CD1c-positive myeloid dendritic cell (primary cell): ENCODE measurements at regions not wholly inside any gene's neighbourhood (a gene's known extent, or its start where the extent isn't known, plus 50 kb on each side); places are given as distances from the start of the nearest gene placed in this dataset.

ENCODE experiments used
- DNase-seq: peaks from one replicate; pipeline ENCODE4 v3.0.0-alpha.2; 2016; ENCODE audit errors: extremely low spot score

- no peak for DNase-seq
Measured at GRCh38 chr11:26231252-26231661, 100.7 kb upstream of the ANO3 start.

- DNase-seq = no peak
Measured at GRCh38 chr11:26234451-26234850, 97.5 kb upstream of the ANO3 start.

- DNase-seq = no peak
Measured at GRCh38 chr11:26243426-26243825, 88.5 kb upstream of the ANO3 start.

DNA sequence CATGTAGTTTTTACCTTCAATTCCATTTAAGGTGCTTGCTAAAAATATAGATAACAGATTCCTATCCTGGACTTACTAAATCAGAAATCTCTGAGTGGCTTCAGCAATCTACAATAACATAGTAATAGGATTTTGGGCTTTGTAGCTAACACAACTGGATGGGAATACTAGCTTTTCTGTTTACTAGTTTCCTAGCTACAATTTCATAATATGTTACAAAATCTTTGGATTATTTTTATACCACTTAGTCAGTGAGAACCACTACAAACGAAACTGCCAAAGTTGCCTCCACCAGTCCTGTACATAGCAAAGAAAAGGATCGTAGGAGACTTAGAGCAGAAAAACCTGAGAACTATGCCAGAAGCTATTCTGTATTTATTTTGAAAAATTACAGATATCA is 87.7 kb upstream of the ANO3 start:
- DNase-seq = no peak

GRCh38 chr11:26245046-26245445 is 86.9 kb upstream of the ANO3 start:
- no peak for DNase-seq

DNA sequence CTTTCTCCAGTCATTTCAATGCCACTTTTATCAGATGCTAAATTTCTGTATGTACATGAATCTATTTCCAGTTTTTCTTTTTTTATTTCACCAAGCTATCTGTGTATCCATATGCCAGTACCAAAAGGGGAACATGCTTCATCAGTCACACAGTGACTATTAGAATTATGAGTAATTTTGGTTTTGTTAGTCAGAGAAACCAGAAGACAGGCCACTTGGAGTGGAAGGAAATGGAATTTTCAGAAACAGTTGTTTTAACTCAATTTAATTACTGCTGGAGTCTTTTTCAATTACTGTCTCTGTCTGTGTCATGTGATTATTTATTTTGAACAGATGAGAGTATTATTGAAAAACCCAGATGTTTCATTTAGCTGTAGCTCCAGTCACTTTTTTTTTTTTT is 84.6 kb upstream of the ANO3 start:
- no peak for DNase-seq

- DNase-seq = no peak
Measured at GRCh38 chr11:26248661-26249060, 83.3 kb upstream of the ANO3 start.

GRCh38 chr11:26254378-26254777 is 77.6 kb upstream of the ANO3 start:
- DNase-seq = no peak

DNA sequence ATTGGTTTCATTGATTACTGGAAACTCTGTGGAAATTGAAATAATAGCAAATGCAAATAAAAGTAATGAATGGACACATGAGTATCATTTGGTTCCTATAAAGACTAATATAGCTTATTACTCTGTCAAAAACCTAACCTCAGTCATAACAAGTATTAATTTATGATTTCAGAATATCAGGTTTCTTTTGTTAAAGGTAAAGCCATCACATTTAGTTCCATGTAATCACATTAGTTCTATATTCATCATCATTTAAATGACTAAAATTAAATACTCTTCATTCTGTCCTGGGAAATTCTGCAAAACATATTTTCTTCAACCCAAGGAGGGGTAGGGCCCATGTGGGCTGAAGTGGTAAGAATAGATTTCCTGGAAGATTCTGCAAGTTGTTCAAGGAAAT is 68.2 kb upstream of the ANO3 start:
- no peak for DNase-seq

GRCh38 chr11:26264266-26264665 is 67.7 kb upstream of the ANO3 start:
- DNase-seq = no peak

DNA sequence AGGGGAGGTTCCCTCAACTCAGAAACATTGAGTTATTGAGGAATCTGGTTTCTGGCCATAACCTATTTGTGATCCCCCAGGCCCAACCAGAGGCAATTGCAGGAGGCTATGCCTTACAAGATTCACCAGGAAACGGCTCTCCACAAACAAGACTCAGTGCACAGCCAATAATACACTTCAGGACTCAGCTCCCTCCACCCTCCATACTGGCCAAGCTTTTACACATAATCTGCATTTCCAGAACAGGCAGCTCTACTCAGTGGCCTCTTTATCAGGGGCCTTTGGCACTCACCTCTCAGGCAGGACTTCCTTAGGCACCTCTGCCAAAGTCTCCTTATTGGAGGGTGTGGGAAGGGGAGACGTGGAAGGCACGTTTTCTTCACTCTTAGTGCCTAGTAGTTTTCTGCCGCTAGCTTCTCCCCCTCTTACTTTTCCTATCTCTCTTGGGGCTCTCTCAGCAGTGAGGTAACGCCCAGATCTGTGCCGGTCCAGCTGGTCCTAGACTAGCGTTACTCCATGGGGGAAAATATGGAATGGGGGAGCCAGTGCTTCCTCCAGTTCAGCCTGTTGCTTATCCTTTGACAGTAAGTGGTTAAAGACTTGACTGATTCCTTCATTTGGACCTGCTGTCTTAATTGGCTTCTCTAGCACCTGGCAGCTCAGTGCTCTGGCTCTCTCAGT is 62.8 kb upstream of the ANO3 start:
- no peak for DNase-seq

DNA sequence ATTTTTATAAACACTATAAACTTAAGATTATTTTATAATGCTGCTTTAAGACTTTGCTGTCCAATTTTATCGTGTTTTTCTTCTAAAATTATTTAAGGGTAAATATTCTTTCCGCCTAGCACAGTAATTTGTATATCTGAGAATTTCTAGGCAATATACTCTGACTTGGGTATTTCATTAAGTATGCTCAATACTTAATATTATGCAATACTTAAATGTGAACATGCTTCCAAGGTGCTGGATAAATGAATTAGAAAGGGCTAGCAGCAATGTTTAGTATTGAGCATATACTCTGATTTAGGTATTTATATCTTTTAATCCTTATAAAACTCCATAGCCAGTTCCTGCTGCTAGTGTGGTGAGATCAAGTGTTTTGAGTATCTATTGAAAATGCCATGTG is 60.3 kb upstream of the ANO3 start:
- no peak for DNase-seq

- DNase-seq = peak; percentile 57
Measured at GRCh38 chr11:26276798-26277424, 55.0 kb upstream of the ANO3 start.

DNA sequence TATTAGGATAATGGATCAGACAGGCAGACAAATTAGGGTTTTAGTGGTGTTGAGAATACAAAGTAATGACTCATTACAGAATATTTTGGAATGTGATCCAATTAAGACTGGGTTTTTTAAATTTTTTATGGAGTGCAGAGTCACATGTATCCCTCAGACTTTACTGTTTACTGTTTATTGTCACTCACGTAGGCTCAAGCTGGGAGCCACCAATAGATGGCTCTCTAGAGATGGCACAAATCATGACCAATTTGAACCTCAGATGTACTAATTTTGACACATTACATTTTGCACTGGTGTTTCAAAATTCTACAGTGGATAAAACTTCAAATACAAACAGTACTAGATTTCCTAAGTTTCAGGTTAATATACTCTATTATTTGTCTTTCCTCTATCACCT is 53.6 kb upstream of the ANO3 start:
- DNase-seq = no peak
